Hepatocyte (in vitro differentiated cells): ENCODE measurements at regions not wholly inside any gene's neighbourhood (a gene's known extent, or its start where the extent isn't known, plus 50 kb on each side); places are given as distances from the start of the nearest gene placed in this dataset. TPM values are rescaled to one million over a fixed set of nuclear protein-coding genes. Genes with fewer than 3 reads are reported as not detected.

Experiments
- DNase-seq: peaks from one replicate; pipeline ENCODE4 v3.0.0-alpha.2; 2016; ENCODE audit warnings: low spot score
- H2AFZ ChIP-seq: fragments of 200-600 bp; sonication (generic); 2 replicates; pipeline ENCODE4 v1.6.0; 2016; ENCODE audit warnings: antibody characterized with exemption, mild to moderate bottlenecking
- H3K27ac ChIP-seq: fragments of 200-600 bp; sonication (generic); 2 replicates; pipeline ENCODE4 v1.5.1; 2016; ENCODE audit warnings: mild to moderate bottlenecking
- H3K27me3 ChIP-seq: fragments of 200-600 bp; sonication (generic); 2 replicates; pipeline ENCODE4 v1.6.1; 2016
- H3K36me3 ChIP-seq: fragments of 200-600 bp; sonication (generic); replicated peaks from 2 replicates; pipeline ENCODE4 v1.5.1; 2016; ENCODE audit warnings: low read depth; ENCODE audit not compliant: insufficient read depth
- H3K4me1 ChIP-seq: fragments of 200-600 bp; sonication (generic); 2 replicates; pipeline ENCODE4 v1.5.1; 2016; ENCODE audit warnings: mild to moderate bottlenecking, moderate library complexity; ENCODE audit not compliant: insufficient read depth
- H3K4me2 ChIP-seq: fragments of 200-600 bp; sonication (generic); 2 replicates; pipeline ENCODE4 v1.6.0; 2016
- H3K4me3 ChIP-seq: fragments of 200-600 bp; sonication (generic); 2 replicates; pipeline ENCODE4 v1.5.1; 2016; ENCODE audit warnings: mild to moderate bottlenecking
- H3K79me2 ChIP-seq: fragments of 200-600 bp; sonication (generic); 2 replicates; pipeline ENCODE4 v1.6.0; 2017; ENCODE audit warnings: mild to moderate bottlenecking
- H3K9me2 ChIP-seq: fragments of 200-600 bp; sonication (generic); replicated peaks from 2 replicates; pipeline ENCODE4 v1.6.0; 2017; ENCODE audit warnings: mild to moderate bottlenecking; ENCODE audit not compliant: insufficient read depth
- H3K9me3 ChIP-seq: fragments of 200-600 bp; sonication (generic); 2 replicates; pipeline ENCODE4 v1.5.1; 2016; ENCODE audit warnings: low read depth, mild to moderate bottlenecking
- H4K20me1 ChIP-seq: fragments of 200-600 bp; sonication (generic); 2 replicates; pipeline ENCODE4 v1.6.0; 2016; ENCODE audit warnings: mild to moderate bottlenecking; ENCODE audit not compliant: insufficient read depth, poor library complexity, severe bottlenecking
- CTCF ChIP-seq: fragments of 200-600 bp; sonication (generic); IDR thresholded peaks from 2 replicates; pipeline ENCODE4 v1.5.1; 2016; ENCODE audit warnings: antibody characterized with exemption, mild to moderate bottlenecking; ENCODE audit not compliant: poor library complexity
- EZH2 ChIP-seq: fragments of 200-600 bp; sonication (generic); IDR thresholded peaks from 2 replicates; pipeline ENCODE4 v1.6.1; 2016; ENCODE audit warnings: antibody characterized with exemption, mild to moderate bottlenecking, borderline replicate concordance
- EZH2phosphoT487 ChIP-seq: fragments of 200-600 bp; sonication (generic); IDR thresholded peaks from one replicate; pipeline ENCODE4 v1.6.1; 2018; ENCODE audit warnings: antibody characterized with exemption, mild to moderate bottlenecking, low read depth, moderate library complexity; ENCODE audit not compliant: unreplicated experiment, severe bottlenecking
- WGBS: methylation state at CpG from one replicate; pipeline ENCODE4 v1.1.6; 2016; ENCODE audit warnings: low lambda C conversion rate; ENCODE audit errors: missing lambda C conversion rate; 5-methylcytosine and 5-hydroxymethylcytosine counted together
- small RNA-seq: library from RNA; depleted of rRNA; stranded (forward); fragments of <200 nt; gene quantifications from one replicate; pipeline ENCODE3, GENCODE V24; 2014

GRCh38 chr9:14366076-14366475, 52.1 kb upstream of the NFIB start:
- Histone ChIP-seq H3K4me2 (no peak overlapping the region), H2AFZ (no peak overlapping the region), H3K9me3 (no peaks in the 10 kb centered on the region), H3K9me2 (no peaks in the 10 kb centered on the region), H3K4me3 (no peak overlapping the region), H3K36me3 (no peaks in the 10 kb centered on the region), H3K27me3 (no peaks in the 10 kb centered on the region), H4K20me1 (no peaks in the 10 kb centered on the region), H3K4me1 (no peaks in the 10 kb centered on the region), H3K27ac (no peak overlapping the region), H3K79me2 (no peaks in the 10 kb centered on the region)
- 88% methylated on average over 10 of the region's 10 CpGs for WGBS
- DNase-seq, result peak; percentile 28
- TF ChIP-seq EZH2, result no peak
- TF ChIP-seq EZH2phosphoT487, result no peak
- TF ChIP-seq CTCF, result no peak

- Histone ChIP-seq H3K4me3 (no peak overlapping the region), H3K27me3 (no peaks in the 10 kb centered on the region), H3K27ac (no peak overlapping the region), H3K4me1 (no peaks in the 10 kb centered on the region), H3K4me2 (no peak overlapping the region), H3K9me3 (no peaks in the 10 kb centered on the region), H2AFZ (no peak overlapping the region), H4K20me1 (no peaks in the 10 kb centered on the region), H3K9me2 (no peaks in the 10 kb centered on the region), H3K36me3 (no peaks in the 10 kb centered on the region), H3K79me2 (no peaks in the 10 kb centered on the region)
- 87% methylated on average over 3 of the region's 3 CpGs for WGBS
- DNase-seq, result no peak
- TF ChIP-seq EZH2 (no peak), CTCF (no peak), EZH2phosphoT487 (no peak)
Measured at GRCh38 chr9:14365670-14366069, 51.7 kb upstream of the NFIB start.

Small RNA genes in the stretch of these regions (small RNA-seq; reads per million reads assigned to genes)
- gene AL159169.1, result not detected
